HEK293 (cell line): ENCODE measurements at regions not wholly inside any gene's neighbourhood (a gene's known extent, or its start where the extent isn't known, plus 50 kb on each side); places are given as distances from the start of the nearest gene placed in this dataset.

Experiments
- CTCF ChIA-PET: fragments of 350-600 bp; formaldehyde crosslinking; extraction: SDS; loops from one replicate; lab custom pipeline; 2021; ENCODE audit warnings: antibody characterized with exemption; lab: Yijun Ruan, JAX
- POLR2A ChIA-PET: fragments of 300-600 bp; formaldehyde crosslinking; extraction: SDS; loops from one replicate; lab custom pipeline; 2020; ENCODE audit warnings: antibody characterized with exemption, inconsistent platforms; lab: Yijun Ruan, JAX
- H3K27ac ChIP-seq: fragments of 200-500 bp; sonication (Bioruptor generic); 2 replicates; pipeline ENCODE4 v1.5.1; 2014; ENCODE audit warnings: low read depth, low read length, control low read depth, inconsistent platforms; ENCODE audit errors: extremely low read depth
- H3K36me3 ChIP-seq, 2 experiments: fragments of 200-500 bp in 1 of 2; sonication (Bioruptor generic) in 1 of 2; 1 replicate in 1 of 2; 2 replicates in 1 of 2; pipeline ENCODE4 v1.5.1; 2014 to 2017; ENCODE audit warnings: inconsistent platforms in 2 of 2, low read length in 2 of 2; ENCODE audit not compliant: control insufficient read depth in 2 of 2, insufficient read depth in 1 of 2
- H3K4me1 ChIP-seq: fragments of 200-500 bp; sonication (Bioruptor generic); 2 replicates; pipeline ENCODE4 v1.5.1; 2014; ENCODE audit warnings: mild to moderate bottlenecking, low read length, inconsistent platforms; ENCODE audit not compliant: control insufficient read depth, insufficient read depth
- H3K4me3 ChIP-seq: 2 replicates; pipeline ENCODE4 v1.5.1; 2011; ENCODE audit warnings: low read depth, mild to moderate bottlenecking, control low read depth, low read length, moderate library complexity
- H3K9me3 ChIP-seq: fragments of 200-500 bp; sonication (Bioruptor generic); 2 replicates; pipeline ENCODE4 v1.5.1; 2014; ENCODE audit warnings: low read depth, low read length, inconsistent platforms; ENCODE audit not compliant: control insufficient read depth, insufficient read depth
- ZFP3 ChIP-seq: fragments of 450-650 bp; formaldehyde crosslinking; IDR thresholded peaks from 2 replicates; pipeline ENCODE4 v1.5.1; 2016; ENCODE audit warnings: low read depth, missing biosample characterization, missing genetic modification characterization
- ZNF140 ChIP-seq: fragments of 450-650 bp; formaldehyde crosslinking; IDR thresholded peaks from 2 replicates; pipeline ENCODE4 v1.5.1; 2016; ENCODE audit warnings: missing biosample characterization, missing genetic modification characterization
- ZNF2 ChIP-seq: fragments of 450-650 bp; formaldehyde crosslinking; IDR thresholded peaks from 2 replicates; pipeline ENCODE4 v1.5.1; 2016; ENCODE audit warnings: missing biosample characterization, missing genetic modification characterization
- ZNF335 ChIP-seq: fragments of 450-650 bp; formaldehyde crosslinking; conservative IDR thresholded peaks from 2 replicates; pipeline ENCODE4 v1.5.1; 2016; ENCODE audit warnings: missing biosample characterization, missing genetic modification characterization
- ZNF391 ChIP-seq: fragments of 450-650 bp; formaldehyde crosslinking; IDR thresholded peaks from 2 replicates; pipeline ENCODE4 v1.5.1; 2016; ENCODE audit warnings: low read depth, missing biosample characterization, missing genetic modification characterization, borderline replicate concordance
- ZNF394 ChIP-seq: fragments of 450-650 bp; formaldehyde crosslinking; IDR thresholded peaks from 2 replicates; pipeline ENCODE4 v1.5.1; 2016; ENCODE audit warnings: missing biosample characterization, missing genetic modification characterization, mild to moderate bottlenecking, moderate library complexity, borderline replicate concordance
- ZNF473 ChIP-seq: fragments of 450-650 bp; formaldehyde crosslinking; IDR thresholded peaks from 2 replicates; pipeline ENCODE4 v1.5.1; 2017; ENCODE audit warnings: missing biosample characterization, missing genetic modification characterization
- ZNF510 ChIP-seq: fragments of 450-650 bp; formaldehyde crosslinking; IDR thresholded peaks from 2 replicates; pipeline ENCODE4 v1.5.1; 2018; ENCODE audit warnings: mild to moderate bottlenecking, missing genetic modification characterization, missing biosample characterization; ENCODE audit not compliant: insufficient replicate concordance
- ZNF623 ChIP-seq: fragments of 450-650 bp; formaldehyde crosslinking; IDR thresholded peaks from 2 replicates; pipeline ENCODE4 v1.5.1; 2016; ENCODE audit warnings: missing biosample characterization, missing genetic modification characterization
- TF ChIP-seq, protein P1 (sequence below): fragments of 450-650 bp; IDR thresholded peaks from 2 replicates; pipeline ENCODE4 v1.5.1; 2018; ENCODE audit warnings: missing biosample characterization, missing genetic modification characterization
- TF ChIP-seq, protein P2 (sequence below): fragments of 450-650 bp; formaldehyde crosslinking; conservative IDR thresholded peaks from 2 replicates; pipeline ENCODE4 v1.5.1; 2016; ENCODE audit warnings: low read depth, missing biosample characterization, missing genetic modification characterization
- TF ChIP-seq, protein P3 (sequence below): fragments of 450-650 bp; formaldehyde crosslinking; IDR thresholded peaks from 2 replicates; pipeline ENCODE4 v1.5.1; 2016; ENCODE audit warnings: missing biosample characterization, missing genetic modification characterization
- TF ChIP-seq, protein P4 (sequence below): fragments of 450-650 bp; formaldehyde crosslinking; IDR thresholded peaks from 2 replicates; pipeline ENCODE4 v1.5.1; 2016; ENCODE audit warnings: missing biosample characterization, missing genetic modification characterization, borderline replicate concordance

DNA sequence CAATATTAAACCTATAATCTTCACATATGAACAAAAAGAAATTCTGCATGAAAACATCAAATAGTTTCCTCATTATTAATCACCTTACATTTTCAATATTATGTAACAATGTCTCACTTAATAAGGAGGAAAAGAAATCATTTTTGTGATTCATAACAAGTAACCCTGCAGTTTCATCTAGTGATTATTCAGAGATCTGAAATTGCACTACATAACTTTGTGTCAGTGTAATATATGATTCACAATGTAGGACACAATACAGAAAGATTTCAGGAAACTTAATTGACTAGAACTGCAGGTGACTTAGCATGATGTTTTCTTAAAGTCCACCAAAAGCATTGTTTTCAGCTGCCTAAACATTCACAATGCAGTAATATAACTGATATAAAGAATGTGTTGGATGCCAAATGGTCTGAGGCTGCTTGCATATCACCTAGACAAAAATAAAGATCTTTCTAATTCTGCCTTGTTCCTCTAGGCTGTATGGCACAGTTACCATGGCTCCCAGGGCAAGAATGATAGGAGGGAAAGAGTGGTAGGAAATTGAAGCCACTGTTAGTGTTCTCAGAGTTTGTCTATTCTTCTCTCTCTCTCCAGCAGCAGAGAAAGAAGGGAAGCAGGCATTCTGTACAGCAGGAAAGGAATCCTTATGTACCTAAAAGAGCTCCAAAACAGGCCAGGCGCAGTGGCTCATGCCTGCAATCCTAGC is 366.6 kb downstream of the FSIP2 start:
- Histone ChIP-seq H3K4me1 (no peaks in the 10 kb centered on the region), H3K27ac (no peak overlapping the region), H3K36me3 (no peaks in the 10 kb centered on the region), H3K4me3 (no peak overlapping the region), H3K9me3 (no peaks in the 10 kb centered on the region)
- TF ChIP-seq ZNF335 (tag by site-specific recombination) (no peak), ZNF623 (tag by site-specific recombination) (no peak), ZNF391 (tag by site-specific recombination) (no peak), ZNF510 (tag by site-specific recombination) (no peak), ZNF2 (tag by site-specific recombination) (no peak), ZNF140 (tag by site-specific recombination) (no peak), ZNF394 (tag by site-specific recombination) (no peak), ZNF473 (tag by site-specific recombination) (no peak), ZFP3 (tag by site-specific recombination) (no peak)
- TF ChIP-seq, protein P1, sequence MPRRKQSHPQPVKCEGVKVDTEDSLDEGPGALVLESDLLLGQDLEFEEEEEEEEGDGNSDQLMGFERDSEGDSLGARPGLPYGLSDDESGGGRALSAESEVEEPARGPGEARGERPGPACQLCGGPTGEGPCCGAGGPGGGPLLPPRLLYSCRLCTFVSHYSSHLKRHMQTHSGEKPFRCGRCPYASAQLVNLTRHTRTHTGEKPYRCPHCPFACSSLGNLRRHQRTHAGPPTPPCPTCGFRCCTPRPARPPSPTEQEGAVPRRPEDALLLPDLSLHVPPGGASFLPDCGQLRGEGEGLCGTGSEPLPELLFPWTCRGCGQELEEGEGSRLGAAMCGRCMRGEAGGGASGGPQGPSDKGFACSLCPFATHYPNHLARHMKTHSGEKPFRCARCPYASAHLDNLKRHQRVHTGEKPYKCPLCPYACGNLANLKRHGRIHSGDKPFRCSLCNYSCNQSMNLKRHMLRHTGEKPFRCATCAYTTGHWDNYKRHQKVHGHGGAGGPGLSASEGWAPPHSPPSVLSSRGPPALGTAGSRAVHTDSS (tag by site-specific recombination) = no peak
- TF ChIP-seq, protein P2, sequence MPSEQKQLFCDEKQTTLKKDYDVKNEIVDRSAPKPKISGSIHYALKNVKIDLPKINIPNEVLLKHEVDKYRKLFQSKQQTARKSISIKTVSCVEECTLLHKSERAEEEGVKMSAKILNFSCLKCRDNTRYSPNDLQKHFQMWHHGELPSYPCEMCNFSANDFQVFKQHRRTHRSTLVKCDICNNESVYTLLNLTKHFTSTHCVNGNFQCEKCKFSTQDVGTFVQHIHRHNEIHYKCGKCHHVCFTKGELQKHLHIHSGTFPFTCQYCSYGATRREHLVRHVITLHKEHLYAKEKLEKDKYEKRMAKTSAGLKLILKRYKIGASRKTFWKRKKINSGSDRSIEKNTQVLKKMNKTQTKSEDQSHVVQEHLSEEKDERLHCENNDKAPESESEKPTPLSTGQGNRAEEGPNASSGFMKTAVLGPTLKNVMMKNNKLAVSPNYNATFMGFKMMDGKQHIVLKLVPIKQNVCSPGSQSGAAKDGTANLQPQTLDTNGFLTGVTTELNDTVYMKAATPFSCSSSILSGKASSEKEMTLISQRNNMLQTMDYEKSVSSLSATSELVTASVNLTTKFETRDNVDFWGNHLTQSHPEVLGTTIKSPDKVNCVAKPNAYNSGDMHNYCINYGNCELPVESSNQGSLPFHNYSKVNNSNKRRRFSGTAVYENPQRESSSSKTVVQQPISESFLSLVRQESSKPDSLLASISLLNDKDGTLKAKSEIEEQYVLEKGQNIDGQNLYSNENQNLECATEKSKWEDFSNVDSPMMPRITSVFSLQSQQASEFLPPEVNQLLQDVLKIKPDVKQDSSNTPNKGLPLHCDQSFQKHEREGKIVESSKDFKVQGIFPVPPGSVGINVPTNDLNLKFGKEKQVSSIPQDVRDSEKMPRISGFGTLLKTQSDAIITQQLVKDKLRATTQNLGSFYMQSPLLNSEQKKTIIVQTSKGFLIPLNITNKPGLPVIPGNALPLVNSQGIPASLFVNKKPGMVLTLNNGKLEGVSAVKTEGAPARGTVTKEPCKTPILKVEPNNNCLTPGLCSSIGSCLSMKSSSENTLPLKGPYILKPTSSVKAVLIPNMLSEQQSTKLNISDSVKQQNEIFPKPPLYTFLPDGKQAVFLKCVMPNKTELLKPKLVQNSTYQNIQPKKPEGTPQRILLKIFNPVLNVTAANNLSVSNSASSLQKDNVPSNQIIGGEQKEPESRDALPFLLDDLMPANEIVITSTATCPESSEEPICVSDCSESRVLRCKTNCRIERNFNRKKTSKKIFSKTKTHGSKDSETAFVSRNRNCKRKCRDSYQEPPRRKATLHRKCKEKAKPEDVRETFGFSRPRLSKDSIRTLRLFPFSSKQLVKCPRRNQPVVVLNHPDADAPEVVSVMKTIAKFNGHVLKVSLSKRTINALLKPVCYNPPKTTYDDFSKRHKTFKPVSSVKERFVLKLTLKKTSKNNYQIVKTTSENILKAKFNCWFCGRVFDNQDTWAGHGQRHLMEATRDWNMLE (tag by site-specific recombination) = no peak
- TF ChIP-seq, protein P3, sequence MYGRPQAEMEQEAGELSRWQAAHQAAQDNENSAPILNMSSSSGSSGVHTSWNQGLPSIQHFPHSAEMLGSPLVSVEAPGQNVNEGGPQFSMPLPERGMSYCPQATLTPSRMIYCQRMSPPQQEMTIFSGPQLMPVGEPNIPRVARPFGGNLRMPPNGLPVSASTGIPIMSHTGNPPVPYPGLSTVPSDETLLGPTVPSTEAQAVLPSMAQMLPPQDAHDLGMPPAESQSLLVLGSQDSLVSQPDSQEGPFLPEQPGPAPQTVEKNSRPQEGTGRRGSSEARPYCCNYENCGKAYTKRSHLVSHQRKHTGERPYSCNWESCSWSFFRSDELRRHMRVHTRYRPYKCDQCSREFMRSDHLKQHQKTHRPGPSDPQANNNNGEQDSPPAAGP = no peak
- TF ChIP-seq, protein P4, sequence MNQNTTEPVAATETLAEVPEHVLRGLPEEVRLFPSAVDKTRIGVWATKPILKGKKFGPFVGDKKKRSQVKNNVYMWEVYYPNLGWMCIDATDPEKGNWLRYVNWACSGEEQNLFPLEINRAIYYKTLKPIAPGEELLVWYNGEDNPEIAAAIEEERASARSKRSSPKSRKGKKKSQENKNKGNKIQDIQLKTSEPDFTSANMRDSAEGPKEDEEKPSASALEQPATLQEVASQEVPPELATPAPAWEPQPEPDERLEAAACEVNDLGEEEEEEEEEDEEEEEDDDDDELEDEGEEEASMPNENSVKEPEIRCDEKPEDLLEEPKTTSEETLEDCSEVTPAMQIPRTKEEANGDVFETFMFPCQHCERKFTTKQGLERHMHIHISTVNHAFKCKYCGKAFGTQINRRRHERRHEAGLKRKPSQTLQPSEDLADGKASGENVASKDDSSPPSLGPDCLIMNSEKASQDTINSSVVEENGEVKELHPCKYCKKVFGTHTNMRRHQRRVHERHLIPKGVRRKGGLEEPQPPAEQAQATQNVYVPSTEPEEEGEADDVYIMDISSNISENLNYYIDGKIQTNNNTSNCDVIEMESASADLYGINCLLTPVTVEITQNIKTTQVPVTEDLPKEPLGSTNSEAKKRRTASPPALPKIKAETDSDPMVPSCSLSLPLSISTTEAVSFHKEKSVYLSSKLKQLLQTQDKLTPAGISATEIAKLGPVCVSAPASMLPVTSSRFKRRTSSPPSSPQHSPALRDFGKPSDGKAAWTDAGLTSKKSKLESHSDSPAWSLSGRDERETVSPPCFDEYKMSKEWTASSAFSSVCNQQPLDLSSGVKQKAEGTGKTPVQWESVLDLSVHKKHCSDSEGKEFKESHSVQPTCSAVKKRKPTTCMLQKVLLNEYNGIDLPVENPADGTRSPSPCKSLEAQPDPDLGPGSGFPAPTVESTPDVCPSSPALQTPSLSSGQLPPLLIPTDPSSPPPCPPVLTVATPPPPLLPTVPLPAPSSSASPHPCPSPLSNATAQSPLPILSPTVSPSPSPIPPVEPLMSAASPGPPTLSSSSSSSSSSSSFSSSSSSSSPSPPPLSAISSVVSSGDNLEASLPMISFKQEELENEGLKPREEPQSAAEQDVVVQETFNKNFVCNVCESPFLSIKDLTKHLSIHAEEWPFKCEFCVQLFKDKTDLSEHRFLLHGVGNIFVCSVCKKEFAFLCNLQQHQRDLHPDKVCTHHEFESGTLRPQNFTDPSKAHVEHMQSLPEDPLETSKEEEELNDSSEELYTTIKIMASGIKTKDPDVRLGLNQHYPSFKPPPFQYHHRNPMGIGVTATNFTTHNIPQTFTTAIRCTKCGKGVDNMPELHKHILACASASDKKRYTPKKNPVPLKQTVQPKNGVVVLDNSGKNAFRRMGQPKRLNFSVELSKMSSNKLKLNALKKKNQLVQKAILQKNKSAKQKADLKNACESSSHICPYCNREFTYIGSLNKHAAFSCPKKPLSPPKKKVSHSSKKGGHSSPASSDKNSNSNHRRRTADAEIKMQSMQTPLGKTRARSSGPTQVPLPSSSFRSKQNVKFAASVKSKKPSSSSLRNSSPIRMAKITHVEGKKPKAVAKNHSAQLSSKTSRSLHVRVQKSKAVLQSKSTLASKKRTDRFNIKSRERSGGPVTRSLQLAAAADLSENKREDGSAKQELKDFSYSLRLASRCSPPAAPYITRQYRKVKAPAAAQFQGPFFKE = no peak
- POLR2A ChIA-PET = no interaction called here
- CTCF ChIA-PET = interaction anchor here (0.6 kb wide), 1 partner anchor 55 kb away, joined by 6 read pairs; no protein-coding TSS in a partner anchor
